Upper lobe of left lung (tissue), 6 donors: ENCODE measurements at regions not wholly inside any gene's neighbourhood (a gene's known extent, or its start where the extent isn't known, plus 50 kb on each side); places are given as distances from the start of the nearest gene placed in this dataset.

Experiments used
- ATAC-seq, 2 donors: fragments of 200-7000 bp; cut with Tn5 transposase; one replicate each; pipeline ENCODE4 v1.9.1; 2022; ENCODE audit warnings: mild to moderate bottlenecking in 2 of 2, moderate library complexity in 2 of 2; ENCODE audit not compliant: low FRiP score in 2 of 2
- DNase-seq, 2 donors: peaks; one replicate each; pipeline ENCODE4 v3.0.0-alpha.2; 2019 to 2020
- H3K27ac ChIP-seq, 4 donors: fragments of 200-600 bp; sonication (generic); one replicate each; pipeline ENCODE4 v1.5.1; 2016 to 2019
- H3K27me3 ChIP-seq, 4 donors: fragments of 200-600 bp; sonication (generic); one replicate each; pipeline ENCODE4 v1.5.1; 2017 to 2019
- H3K36me3 ChIP-seq, 4 donors: fragments of 200-600 bp; sonication (generic); one replicate each; pipeline ENCODE4 v1.5.1; 2016 to 2019
- H3K4me1 ChIP-seq, 4 donors: fragments of 200-600 bp; sonication (generic); one replicate each; pipeline ENCODE4 v1.5.1; 2018 to 2019
- H3K4me3 ChIP-seq, 4 donors: fragments of 200-600 bp; sonication (generic); one replicate each; pipeline ENCODE4 v1.5.1; 2017 to 2019; ENCODE audit warnings: mild to moderate bottlenecking in 2 of 4, moderate library complexity in 1 of 4
- H3K9me3 ChIP-seq, 4 donors: fragments of 200-600 bp; sonication (generic); one replicate each; pipeline ENCODE4 v1.5.1; 2018 to 2019
- EP300 ChIP-seq, 4 donors: sonication (generic); formaldehyde crosslinking; IDR thresholded peaks; one replicate each; pipeline ENCODE4 v1.5.1; 2017; ENCODE audit warnings: antibody characterized with exemption in 4 of 4, control low read depth in 2 of 4
- POLR2A ChIP-seq, 4 donors: fragments of 450-650 bp; IDR thresholded peaks; one replicate each; pipeline ENCODE4 v1.5.1; 2016 to 2017; ENCODE audit warnings: antibody characterized with exemption in 4 of 4, mild to moderate bottlenecking in 2 of 4
- POLR2AphosphoS5 ChIP-seq, 2 donors: sonication (generic); formaldehyde crosslinking; IDR thresholded peaks; one replicate each; pipeline ENCODE4 v1.5.1; 2017; ENCODE audit warnings: antibody characterized with exemption in 2 of 2
- WGBS, 2 donors: methylation state at CpG; one replicate each; pipeline ENCODE4 v1.1.5; 2017 to 2018; 5-methylcytosine and 5-hydroxymethylcytosine counted together
- TF ChIP-seq, protein P1 (sequence below), 6 experiments: fragments of 450-650 bp in 4 of 6; fragments of 200-600 bp in 2 of 6; sonication (generic) in 2 of 6; IDR thresholded peaks; one replicate each; pipeline ENCODE4 v1.5.1; 2016 to 2019; ENCODE audit warnings: antibody characterized with exemption in 6 of 6
- donor health status: DM: no; HTN: no; CAD: no; lungs with moderate emphysema.
- donor health status: DM: no; HTN: yes; CAD: no; lungs with severe emphysema.

DNA sequence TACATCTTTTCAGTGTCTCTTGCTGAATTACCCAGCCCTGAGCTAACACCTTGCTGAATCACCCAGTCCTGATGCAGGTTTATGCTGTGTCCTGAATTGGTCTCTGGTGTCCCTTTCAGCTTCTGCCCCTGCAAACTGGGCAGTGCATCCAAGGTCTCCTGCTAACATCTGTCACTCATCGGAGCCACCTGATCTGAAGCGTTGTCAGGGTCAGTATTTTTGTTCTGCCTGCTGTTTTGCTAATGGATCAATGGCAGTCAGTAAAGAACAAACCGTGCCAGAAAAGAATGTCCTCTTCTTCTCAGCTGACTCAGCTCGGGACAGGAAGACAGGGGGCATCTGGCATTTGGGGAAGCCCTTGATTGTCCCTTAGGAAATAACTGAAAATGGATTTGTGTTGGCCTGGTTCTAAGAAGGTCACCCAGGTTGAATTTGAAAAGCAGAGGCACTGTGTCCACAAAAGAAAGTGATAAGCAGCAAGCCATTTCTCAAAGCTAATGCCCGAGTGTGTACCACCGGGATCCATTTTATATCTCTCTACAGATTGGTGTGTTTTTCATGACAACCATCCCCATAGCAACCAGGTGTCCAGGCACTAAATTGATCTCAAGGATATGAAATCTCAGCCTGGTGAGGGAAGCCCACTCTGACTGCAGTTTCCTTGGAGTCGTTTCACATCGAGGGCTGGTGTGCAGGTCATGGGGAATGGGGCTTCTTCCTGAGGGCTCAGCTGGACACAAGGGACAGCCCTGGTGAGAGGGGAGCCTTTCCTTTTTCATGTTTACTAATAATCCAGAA is 109.7 kb upstream of the IRF2BP2 start:
- no peaks in the 10 kb centered on the region for H3K9me3 ChIP-seq
- peaks cover 67 to 84% (median 81%) of the 10 kb centered on the region in 4 donors for H3K4me1 ChIP-seq
- ATAC-seq (no peak), DNase-seq (no peak)
- peak overlapping the region; percentile 93 to 98 (median 96) for H3K27ac ChIP-seq
- no peaks in the 10 kb centered on the region for H3K27me3 ChIP-seq
- no peaks in the 10 kb centered on the region for H3K36me3 ChIP-seq
- H3K4me3 ChIP-seq = no peak overlapping the region
- 64 to 65% methylated on average over 8 of the region's 8 CpGs for WGBS, 2 donors
- TF ChIP-seq POLR2AphosphoS5 (IDR thresholded peaks at IDR 0.05) = peak; percentile 16 to 41
- peak in 1 of 4 donors; percentile 79 for TF ChIP-seq EP300 (IDR thresholded peaks at IDR 0.05)
- TF ChIP-seq POLR2A (IDR thresholded peaks at IDR 0.05) = no peak

DNA sequence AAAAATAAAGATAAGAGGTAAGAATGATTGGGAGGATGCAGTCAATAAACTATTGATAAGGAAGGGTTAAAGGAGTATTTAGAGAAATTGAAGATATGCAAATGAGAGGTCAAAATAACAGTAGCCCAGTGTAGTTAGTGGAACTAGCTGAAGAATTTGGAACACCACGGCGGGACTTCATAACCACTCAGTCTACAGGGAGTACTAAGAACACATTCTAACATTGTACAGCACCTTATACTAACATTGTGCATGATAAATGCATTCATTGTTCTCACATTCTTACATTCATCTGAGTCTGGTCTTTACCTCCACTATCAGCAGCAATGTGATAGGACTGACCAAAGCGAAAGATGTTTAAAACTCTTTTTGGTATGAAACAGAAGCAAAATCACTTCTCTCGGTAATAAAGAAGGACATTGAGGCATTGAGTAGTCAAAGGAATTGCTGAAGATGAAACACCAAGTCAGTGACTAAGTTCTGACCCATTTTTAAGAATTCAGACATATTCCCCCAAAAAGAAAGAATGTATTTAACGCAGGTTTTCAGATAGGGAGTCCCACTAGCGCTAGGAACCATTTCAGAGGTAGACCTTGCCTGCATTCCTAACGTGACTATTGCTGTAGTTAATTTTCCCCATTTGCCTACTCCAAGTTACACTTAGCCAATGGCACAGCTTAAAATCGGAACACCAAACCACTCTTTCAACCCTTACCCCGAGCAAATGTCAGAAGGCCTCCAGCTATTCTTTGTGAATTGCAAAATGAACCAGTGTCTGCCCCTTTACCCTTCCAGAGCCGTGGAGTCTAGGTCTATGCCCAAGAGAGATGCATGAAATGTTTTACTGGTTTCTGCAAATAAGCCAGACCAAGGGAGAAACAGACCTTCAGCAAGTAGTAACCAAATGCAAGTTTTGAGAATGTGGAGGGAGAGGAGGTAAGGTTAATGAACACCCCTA is 108.8 kb upstream of the IRF2BP2 start:
- 63 to 73% methylated on average over 10 of the region's 10 CpGs for WGBS, 2 donors
- peak overlapping the region; percentile 93 to 98 (median 96) for H3K27ac ChIP-seq
- H3K27me3 ChIP-seq = no peaks in the 10 kb centered on the region
- H3K4me1 ChIP-seq = peaks cover 62 to 78% (median 73%) of the 10 kb centered on the region in 4 donors
- H3K9me3 ChIP-seq = no peaks in the 10 kb centered on the region
- H3K4me3 ChIP-seq = no peak overlapping the region
- no peak for ATAC-seq
- no peaks in the 10 kb centered on the region for H3K36me3 ChIP-seq
- DNase-seq = no peak
- TF ChIP-seq POLR2AphosphoS5 (IDR thresholded peaks at IDR 0.05) = no peak

DNA sequence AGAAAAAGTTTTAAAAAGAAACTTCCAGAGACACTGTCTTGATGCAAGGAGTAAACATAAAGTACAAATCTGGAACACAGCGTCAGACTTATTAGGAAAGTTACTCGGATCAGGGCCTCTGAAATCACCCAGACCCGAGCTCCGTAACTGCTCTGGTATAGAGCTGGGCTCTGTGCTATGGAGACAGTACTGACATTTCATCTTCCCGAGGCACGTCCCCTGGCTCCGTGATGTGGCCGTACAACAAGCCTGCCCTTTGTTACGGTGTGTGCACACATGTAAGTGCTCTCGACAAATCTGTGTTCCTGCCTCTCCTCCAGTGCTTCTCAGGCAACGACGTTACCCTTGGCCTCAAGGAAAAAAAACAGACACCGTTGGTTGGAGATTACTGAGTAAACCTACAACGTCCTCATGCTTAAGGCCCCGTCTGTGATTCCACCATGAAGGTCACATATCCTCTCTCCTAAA is 107.0 kb upstream of the IRF2BP2 start:
- peak in 1 of 2 donors; percentile 49 for TF ChIP-seq POLR2AphosphoS5 (IDR thresholded peaks at IDR 0.05)
- TF ChIP-seq POLR2A (IDR thresholded peaks at IDR 0.05) = peak in 1 of 4 donors; percentile 39
- TF ChIP-seq, protein P1, sequence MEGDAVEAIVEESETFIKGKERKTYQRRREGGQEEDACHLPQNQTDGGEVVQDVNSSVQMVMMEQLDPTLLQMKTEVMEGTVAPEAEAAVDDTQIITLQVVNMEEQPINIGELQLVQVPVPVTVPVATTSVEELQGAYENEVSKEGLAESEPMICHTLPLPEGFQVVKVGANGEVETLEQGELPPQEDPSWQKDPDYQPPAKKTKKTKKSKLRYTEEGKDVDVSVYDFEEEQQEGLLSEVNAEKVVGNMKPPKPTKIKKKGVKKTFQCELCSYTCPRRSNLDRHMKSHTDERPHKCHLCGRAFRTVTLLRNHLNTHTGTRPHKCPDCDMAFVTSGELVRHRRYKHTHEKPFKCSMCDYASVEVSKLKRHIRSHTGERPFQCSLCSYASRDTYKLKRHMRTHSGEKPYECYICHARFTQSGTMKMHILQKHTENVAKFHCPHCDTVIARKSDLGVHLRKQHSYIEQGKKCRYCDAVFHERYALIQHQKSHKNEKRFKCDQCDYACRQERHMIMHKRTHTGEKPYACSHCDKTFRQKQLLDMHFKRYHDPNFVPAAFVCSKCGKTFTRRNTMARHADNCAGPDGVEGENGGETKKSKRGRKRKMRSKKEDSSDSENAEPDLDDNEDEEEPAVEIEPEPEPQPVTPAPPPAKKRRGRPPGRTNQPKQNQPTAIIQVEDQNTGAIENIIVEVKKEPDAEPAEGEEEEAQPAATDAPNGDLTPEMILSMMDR (IDR thresholded peaks at IDR 0.05) = no peak
- ATAC-seq = peak; percentile 7 to 71
- Histone ChIP-seq H3K4me1 (peaks cover 44 to 60% (median 55%) of the 10 kb centered on the region in 4 donors), H3K27ac (peak overlapping the region; percentile 61 to 97 (median 71)), H3K9me3 (no peaks in the 10 kb centered on the region), H3K4me3 (no peak overlapping the region), H3K36me3 (no peaks in the 10 kb centered on the region), H3K27me3 (no peaks in the 10 kb centered on the region)
- 53 to 62% methylated on average over 15 of the region's 15 CpGs for WGBS, 2 donors
- peak in 1 of 2 donors; percentile 70 for DNase-seq

DNA sequence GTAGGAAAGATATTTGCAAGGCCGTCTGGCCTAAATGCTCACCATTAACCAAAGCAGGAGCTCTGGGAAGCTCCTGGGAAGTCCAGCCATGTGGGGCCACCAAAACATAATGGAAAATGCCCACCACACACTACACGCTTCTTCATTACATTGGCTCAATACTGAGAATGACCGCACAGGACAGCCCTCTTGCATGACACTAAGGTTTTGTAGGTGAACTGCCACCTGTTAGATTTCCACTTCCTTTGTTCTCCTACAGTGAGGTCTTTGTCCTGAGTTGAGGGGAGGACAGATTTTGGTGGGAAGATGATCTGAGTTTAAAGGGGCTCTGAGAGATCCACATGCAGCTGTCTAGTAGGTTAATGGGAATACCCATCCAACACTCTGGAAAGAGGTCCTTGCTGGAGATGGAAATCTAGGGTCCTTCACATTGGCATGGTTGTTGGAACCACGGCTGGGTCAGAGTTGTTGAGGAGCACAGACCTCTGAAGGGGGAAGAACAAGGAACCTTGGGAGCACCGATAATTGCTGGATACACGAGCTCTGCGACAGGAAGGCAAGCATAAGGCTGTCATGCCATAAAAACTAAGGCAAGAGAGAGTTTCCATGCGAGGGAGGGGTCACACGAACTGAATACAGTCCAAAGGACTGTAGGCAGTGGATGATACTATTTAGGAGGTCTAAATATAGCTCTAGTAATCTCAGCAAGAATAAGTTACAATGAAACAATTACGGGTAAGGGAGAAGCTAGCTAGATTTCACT is 105.5 kb upstream of the IRF2BP2 start:
- H3K36me3 ChIP-seq = no peaks in the 10 kb centered on the region
- no peak overlapping the region for H3K4me3 ChIP-seq
- ATAC-seq (no peak), DNase-seq (no peak)
- H3K27me3 ChIP-seq = no peaks in the 10 kb centered on the region
- 82 to 84% methylated on average over 9 to 10 of the region's 10 CpGs for WGBS, 2 donors
- H3K27ac ChIP-seq = peak overlapping the region in 3 of 4 donors; percentile 71 to 97 (median 71)
- no peak for TF ChIP-seq EP300 (IDR thresholded peaks at IDR 0.05)
- no peak for TF ChIP-seq POLR2AphosphoS5 (IDR thresholded peaks at IDR 0.05)
- no peak for TF ChIP-seq POLR2A (IDR thresholded peaks at IDR 0.05)
- TF ChIP-seq, protein P1 (IDR thresholded peaks at IDR 0.05) = no peak
- no peaks in the 10 kb centered on the region for H3K9me3 ChIP-seq
- peaks cover 30 to 45% (median 40%) of the 10 kb centered on the region in 4 donors for H3K4me1 ChIP-seq

DNA sequence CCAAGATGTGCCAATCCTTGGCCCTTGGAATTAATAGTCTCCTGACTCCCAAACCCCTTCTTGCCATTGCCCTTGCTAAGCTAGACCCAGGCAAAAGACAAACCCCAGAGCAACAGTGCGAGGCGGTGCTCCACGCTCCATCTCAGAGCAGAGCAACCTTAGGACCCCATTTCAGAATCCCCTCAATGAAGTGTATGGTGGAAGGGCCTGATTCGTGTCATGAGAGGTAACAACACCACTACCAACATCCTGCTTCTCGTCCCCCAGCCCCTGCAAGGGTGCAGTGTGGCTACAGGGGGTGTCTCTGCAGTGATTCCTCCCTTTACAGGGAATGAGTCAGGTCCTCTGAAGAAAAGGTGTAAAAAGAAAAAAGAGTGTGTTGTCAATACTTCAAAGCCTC is 103.9 kb upstream of the IRF2BP2 start:
- Histone ChIP-seq H3K4me3 (no peak overlapping the region), H3K27me3 (no peaks in the 10 kb centered on the region), H3K9me3 (no peaks in the 10 kb centered on the region), H3K4me1 (peaks cover 22 to 43% (median 33%) of the 10 kb centered on the region in 4 donors), H3K27ac (no peak overlapping the region), H3K36me3 (no peaks in the 10 kb centered on the region)
- WGBS, 2 donors = 93 to 97% methylated on average over 5 of the region's 5 CpGs
- no peak for ATAC-seq
- DNase-seq = no peak
- TF ChIP-seq EP300 (IDR thresholded peaks at IDR 0.05) (no peak), POLR2A (IDR thresholded peaks at IDR 0.05) (no peak), POLR2AphosphoS5 (IDR thresholded peaks at IDR 0.05) (no peak)
- TF ChIP-seq, protein P1 (IDR thresholded peaks at IDR 0.05) = no peak
